ENCODE measurements at regions not wholly inside any gene's neighbourhood (a gene's known extent, or its start where the extent isn't known, plus 50 kb on each side); places are given as distances from the start of the nearest gene placed in this dataset.

DNA sequence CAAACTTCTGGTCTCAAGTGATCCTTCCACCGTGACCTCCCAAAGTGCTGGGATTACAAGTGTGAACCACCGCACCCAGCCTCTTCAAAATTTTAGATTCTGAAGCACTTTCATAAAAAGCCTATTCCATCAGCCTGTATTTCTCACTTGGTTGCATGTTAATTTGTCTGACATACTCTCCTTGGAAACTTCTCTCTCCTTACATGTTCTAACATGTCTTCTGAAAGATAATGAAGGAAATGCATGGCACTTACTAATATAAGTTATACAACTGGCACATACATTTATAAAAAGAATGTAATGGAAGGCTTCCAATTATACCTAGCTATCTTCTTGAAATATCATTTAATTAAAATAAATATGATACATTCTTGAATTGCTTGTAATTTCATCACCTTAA, 597.5 kb downstream of the TBC1D32 start:
- ChIA-PET POLR2A (ENCODE audit: low non-redundant PET) (no interaction called here), CTCF (no interaction called here)
- Histone ChIP-seq H3K27ac (ENCODE audit: low read depth, low read length, poor library complexity, severe bottlenecking) (no peak overlapping the region), H3K4me1 (ENCODE audit: insufficient read depth, low read length, poor library complexity, severe bottlenecking) (no peaks in the 10 kb centered on the region), H3K36me3 (ENCODE audit: insufficient read depth, low read length, poor library complexity, severe bottlenecking) (no peaks in the 10 kb centered on the region), H3K27me3 (replicated peaks; ENCODE audit: insufficient read depth, low read depth, low read length, poor library complexity) (no peaks in the 10 kb centered on the region), H3K4me3 (ENCODE audit: low read depth, low read length, poor library complexity, severe bottlenecking) (no peak overlapping the region), H3K9me3 (ENCODE audit: low read depth, low read length, poor library complexity, severe bottlenecking) (peaks cover 15% of the 10 kb centered on the region)
- no TSS peak for BruUV-seq (replicated peaks)
- TF ChIP-seq, protein P1, sequence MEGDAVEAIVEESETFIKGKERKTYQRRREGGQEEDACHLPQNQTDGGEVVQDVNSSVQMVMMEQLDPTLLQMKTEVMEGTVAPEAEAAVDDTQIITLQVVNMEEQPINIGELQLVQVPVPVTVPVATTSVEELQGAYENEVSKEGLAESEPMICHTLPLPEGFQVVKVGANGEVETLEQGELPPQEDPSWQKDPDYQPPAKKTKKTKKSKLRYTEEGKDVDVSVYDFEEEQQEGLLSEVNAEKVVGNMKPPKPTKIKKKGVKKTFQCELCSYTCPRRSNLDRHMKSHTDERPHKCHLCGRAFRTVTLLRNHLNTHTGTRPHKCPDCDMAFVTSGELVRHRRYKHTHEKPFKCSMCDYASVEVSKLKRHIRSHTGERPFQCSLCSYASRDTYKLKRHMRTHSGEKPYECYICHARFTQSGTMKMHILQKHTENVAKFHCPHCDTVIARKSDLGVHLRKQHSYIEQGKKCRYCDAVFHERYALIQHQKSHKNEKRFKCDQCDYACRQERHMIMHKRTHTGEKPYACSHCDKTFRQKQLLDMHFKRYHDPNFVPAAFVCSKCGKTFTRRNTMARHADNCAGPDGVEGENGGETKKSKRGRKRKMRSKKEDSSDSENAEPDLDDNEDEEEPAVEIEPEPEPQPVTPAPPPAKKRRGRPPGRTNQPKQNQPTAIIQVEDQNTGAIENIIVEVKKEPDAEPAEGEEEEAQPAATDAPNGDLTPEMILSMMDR (conservative IDR thresholded peaks at IDR 0.05; ENCODE audit: low read depth, low read length) = no peak
- no peak for TF ChIP-seq EZH2 (IDR thresholded peaks at IDR 0.05; ENCODE audit: borderline replicate concordance, low read depth, low read length, poor library complexity, severe bottlenecking)
- DNase-seq (ENCODE audit: low spot score) = no peak
- intact Hi-C loops (cut with micrococcal nuclease; ENCODE audit: unreplicated experiment) = no loop called here

DNA sequence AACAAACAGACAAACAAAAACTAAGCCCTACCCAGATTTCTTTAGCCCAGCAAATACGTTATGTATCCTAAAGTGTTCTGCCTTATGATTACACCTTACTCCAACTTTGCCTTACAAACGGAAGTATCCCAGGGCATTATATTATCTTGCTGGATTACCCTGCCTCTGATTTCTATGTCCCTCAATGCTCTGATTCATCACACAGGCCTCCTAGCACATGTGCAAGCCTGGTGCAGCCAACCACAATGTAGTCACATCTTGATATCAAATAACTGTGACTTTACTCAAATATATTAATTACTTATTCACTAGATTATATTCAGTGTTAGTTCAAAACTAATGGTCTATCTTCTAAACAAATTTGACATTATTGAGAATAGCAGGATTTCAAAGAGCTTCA, 598.6 kb downstream of the TBC1D32 start:
- Histone ChIP-seq H3K4me3 (ENCODE audit: low read depth, low read length, poor library complexity, severe bottlenecking) (no peak overlapping the region), H3K9me3 (ENCODE audit: low read depth, low read length, poor library complexity, severe bottlenecking) (peaks cover 22% of the 10 kb centered on the region), H3K27me3 (replicated peaks; ENCODE audit: insufficient read depth, low read depth, low read length, poor library complexity) (no peaks in the 10 kb centered on the region), H3K36me3 (ENCODE audit: insufficient read depth, low read length, poor library complexity, severe bottlenecking) (no peaks in the 10 kb centered on the region), H3K27ac (ENCODE audit: low read depth, low read length, poor library complexity, severe bottlenecking) (no peak overlapping the region), H3K4me1 (ENCODE audit: insufficient read depth, low read length, poor library complexity, severe bottlenecking) (no peaks in the 10 kb centered on the region)
- TF ChIP-seq EZH2 (IDR thresholded peaks at IDR 0.05; ENCODE audit: borderline replicate concordance, low read depth, low read length, poor library complexity, severe bottlenecking) = no peak
- TF ChIP-seq, protein P1 (conservative IDR thresholded peaks at IDR 0.05; ENCODE audit: low read depth, low read length) = no peak
- DNase-seq (ENCODE audit: low spot score) = no peak
- intact Hi-C loops (cut with micrococcal nuclease; ENCODE audit: unreplicated experiment) = no loop called here
- BruUV-seq (replicated peaks) = no TSS peak
- POLR2A ChIA-PET (ENCODE audit: low non-redundant PET) = no interaction called here
- CTCF ChIA-PET = no interaction called here

DNA sequence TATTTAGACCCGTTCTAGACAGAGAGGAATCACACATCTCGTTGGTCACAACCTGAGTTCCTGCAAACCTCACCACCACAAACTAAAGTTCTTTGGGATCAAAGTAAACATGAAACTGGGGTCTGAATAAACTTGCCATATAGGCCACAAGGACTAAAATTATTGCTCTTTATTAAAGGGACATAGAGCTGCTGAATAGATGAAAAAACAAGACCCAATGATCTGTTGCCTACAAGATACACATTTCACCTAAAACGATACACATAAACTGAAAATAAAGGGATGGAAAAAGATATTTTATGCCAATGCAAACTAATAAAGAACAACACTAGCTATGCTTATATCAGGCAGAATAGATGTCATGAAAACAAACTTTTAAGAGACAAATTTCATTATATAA, 623.0 kb downstream of the TBC1D32 start:
- Histone ChIP-seq H3K27me3 (replicated peaks; ENCODE audit: insufficient read depth, low read depth, low read length, poor library complexity) (no peaks in the 10 kb centered on the region), H3K36me3 (ENCODE audit: insufficient read depth, low read length, poor library complexity, severe bottlenecking) (no peaks in the 10 kb centered on the region), H3K9me3 (ENCODE audit: low read depth, low read length, poor library complexity, severe bottlenecking) (peaks cover 30% of the 10 kb centered on the region), H3K4me3 (ENCODE audit: low read depth, low read length, poor library complexity, severe bottlenecking) (no peak overlapping the region), H3K4me1 (ENCODE audit: insufficient read depth, low read length, poor library complexity, severe bottlenecking) (no peaks in the 10 kb centered on the region), H3K27ac (ENCODE audit: low read depth, low read length, poor library complexity, severe bottlenecking) (no peak overlapping the region)
- intact Hi-C loops (cut with micrococcal nuclease; ENCODE audit: unreplicated experiment) = no loop called here
- BruUV-seq (replicated peaks) = no TSS peak
- DNase-seq (ENCODE audit: low spot score) = no peak
- POLR2A ChIA-PET (ENCODE audit: low non-redundant PET) = no interaction called here
- TF ChIP-seq EZH2 (IDR thresholded peaks at IDR 0.05; ENCODE audit: borderline replicate concordance, low read depth, low read length, poor library complexity, severe bottlenecking) = no peak
- TF ChIP-seq, protein P1 (conservative IDR thresholded peaks at IDR 0.05; ENCODE audit: low read depth, low read length) = no peak
- CTCF ChIA-PET = no interaction called here
